Neural progenitor cell (in vitro differentiated cells): ENCODE measurements at regions not wholly inside any gene's neighbourhood (a gene's known extent, or its start where the extent isn't known, plus 50 kb on each side); places are given as distances from the start of the nearest gene placed in this dataset.
"Not testable (repeated sequence)": the region's sequence is repeated elsewhere in the genome, so short reads cannot be mapped to it uniquely, and the experiment has no call there.

ENCODE experiments used
- DNase-seq: peaks from one replicate; pipeline ENCODE4 v3.0.0-alpha.2; 2016; ENCODE audit warnings: low spot score
- H2AFZ ChIP-seq: fragments of 200-600 bp; sonication (generic); replicated peaks from 2 replicates; pipeline ENCODE4 v1.6.1; 2016; ENCODE audit warnings: antibody characterized with exemption
- H3F3A ChIP-seq: fragments of 200-600 bp; sonication (generic); 2 replicates; pipeline ENCODE4 v1.6.1; 2016; ENCODE audit warnings: antibody characterized with exemption, low read depth
- H3K27ac ChIP-seq: fragments of 200-600 bp; sonication (generic); 2 replicates; pipeline ENCODE4 v1.5.1; 2016; ENCODE audit warnings: mild to moderate bottlenecking
- H3K27me3 ChIP-seq: fragments of 200-600 bp; sonication (generic); 2 replicates; pipeline ENCODE4 v1.6.1; 2016; ENCODE audit warnings: mild to moderate bottlenecking, moderate library complexity
- H3K36me3 ChIP-seq: fragments of 200-600 bp; sonication (generic); 2 replicates; pipeline ENCODE4 v1.5.1; 2016
- H3K4me1 ChIP-seq: fragments of 200-600 bp; sonication (generic); 2 replicates; pipeline ENCODE4 v1.6.1; 2016; ENCODE audit warnings: mixed run types
- H3K4me2 ChIP-seq: fragments of 200-600 bp; sonication (generic); 2 replicates; pipeline ENCODE4 v1.6.1; 2016
- H3K4me3 ChIP-seq: fragments of 200-600 bp; sonication (generic); 2 replicates; pipeline ENCODE4 v1.5.1; 2016
- H3K79me2 ChIP-seq: fragments of 200-600 bp; sonication (generic); 2 replicates; pipeline ENCODE4 v1.6.1; 2016; ENCODE audit warnings: low read depth
- H3K9ac ChIP-seq: fragments of 200-600 bp; sonication (generic); 2 replicates; pipeline ENCODE4 v1.6.1; 2016
- H3K9me3 ChIP-seq: fragments of 200-600 bp; sonication (generic); 2 replicates; pipeline ENCODE4 v1.5.1; 2016; ENCODE audit warnings: low read depth
- H4K20me1 ChIP-seq: fragments of 200-600 bp; sonication (generic); 2 replicates; pipeline ENCODE4 v1.6.1; 2016; ENCODE audit warnings: low read depth
- H3K27ac Mint-ChIP-seq: 3 replicates; pipeline ENCODE4 v1.8.0; 2021; ENCODE audit warnings: mixed read lengths
- H3K27me3 Mint-ChIP-seq: 2 replicates; pipeline ENCODE4 v1.8.0; 2022; ENCODE audit warnings: low read depth, mild to moderate bottlenecking, inconsistent platforms, moderate library complexity, mixed read lengths; ENCODE audit not compliant: insufficient read depth
- H3K36me3 Mint-ChIP-seq: 3 replicates; pipeline ENCODE4 v1.8.0; 2021; ENCODE audit warnings: mixed read lengths
- H3K4me1 Mint-ChIP-seq: 3 replicates; pipeline ENCODE4 v1.8.0; 2021; ENCODE audit warnings: mixed read lengths
- H3K4me3 Mint-ChIP-seq: 3 replicates; pipeline ENCODE4 v1.8.0; 2021; ENCODE audit warnings: mild to moderate bottlenecking, moderate library complexity, mixed read lengths
- H3K9me3 Mint-ChIP-seq: 3 replicates; pipeline ENCODE4 v1.8.0; 2020; ENCODE audit warnings: mixed read lengths
- EZH2 ChIP-seq: fragments of 200-600 bp; sonication (generic); IDR thresholded peaks from 2 replicates; pipeline ENCODE4 v1.6.1; 2017; ENCODE audit warnings: antibody characterized with exemption, mild to moderate bottlenecking, moderate library complexity
- EZH2phosphoT487 ChIP-seq: fragments of 200-600 bp; sonication (generic); IDR thresholded peaks from 2 replicates; pipeline ENCODE4 v1.6.1; 2017; ENCODE audit warnings: antibody characterized with exemption
- TF ChIP-seq, protein P1 (sequence below): fragments of 200-600 bp; sonication (generic); IDR thresholded peaks from 2 replicates; pipeline ENCODE4 v1.5.1; 2017; ENCODE audit warnings: antibody characterized with exemption, mild to moderate bottlenecking

DNA sequence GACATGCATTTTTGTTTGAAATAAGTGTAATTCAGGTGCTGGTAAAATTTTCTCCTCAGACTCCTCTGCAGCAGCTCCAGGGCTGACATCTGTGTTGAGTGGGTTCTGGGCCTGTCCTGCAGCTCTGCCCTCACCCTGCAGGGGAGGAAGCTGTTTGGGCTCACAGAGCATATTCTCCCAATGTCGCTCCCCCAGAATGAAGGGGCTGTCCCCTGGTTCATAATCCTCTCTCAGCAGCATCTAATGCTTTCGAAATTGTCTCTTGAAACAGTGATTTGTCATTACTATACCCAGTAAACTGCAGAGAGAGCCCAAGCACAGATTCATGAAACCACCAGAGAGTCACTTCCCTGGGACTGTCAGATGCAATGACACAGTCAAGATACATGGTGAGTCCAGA is 606.7 kb downstream of the TMEM121 start:
- not testable (repeated sequence) for H3K9me3 ChIP-seq, H3K9ac ChIP-seq, H3K4me3 ChIP-seq, H3K27me3 ChIP-seq, H3K4me1 ChIP-seq, H3K4me3 Mint-ChIP-seq, H2AFZ ChIP-seq, H3K4me1 Mint-ChIP-seq, H3K27ac ChIP-seq, H3K36me3 ChIP-seq, H3K36me3 Mint-ChIP-seq, DNase-seq, H3K27me3 Mint-ChIP-seq, H3K79me2 ChIP-seq, H3K27ac Mint-ChIP-seq, H3K4me2 ChIP-seq, H4K20me1 ChIP-seq, H3F3A ChIP-seq
- H3K9me3 Mint-ChIP-seq, result peaks cover 42% of the 10 kb centered on the region

DNA sequence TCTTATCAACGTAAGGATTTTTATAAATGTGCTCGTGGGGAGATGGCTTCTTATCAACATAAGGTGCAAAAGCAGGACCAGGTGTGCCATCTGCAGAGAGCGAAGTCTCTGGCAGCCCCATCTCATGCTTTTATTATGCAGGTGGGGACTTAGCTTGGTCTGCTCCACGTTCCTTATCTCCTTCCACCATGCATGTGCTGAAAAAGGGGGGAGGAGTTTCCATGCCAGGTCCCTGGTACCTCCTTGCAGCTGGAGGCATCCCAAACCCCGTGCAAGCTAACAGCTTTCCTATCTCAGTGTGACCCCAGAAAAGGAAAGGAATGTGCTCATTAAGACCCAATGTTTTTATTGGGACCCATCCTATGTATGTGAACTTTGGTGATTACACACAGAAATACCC is 608.5 kb downstream of the TMEM121 start:
- H3K27ac Mint-ChIP-seq, result no peak overlapping the region
- H3F3A ChIP-seq, result no peaks in the 10 kb centered on the region
- H3K27me3 ChIP-seq, result no peaks in the 10 kb centered on the region
- no peak overlapping the region for H3K4me3 ChIP-seq
- TF ChIP-seq EZH2phosphoT487 (no peak), EZH2 (no peak)
- TF ChIP-seq, protein P1, sequence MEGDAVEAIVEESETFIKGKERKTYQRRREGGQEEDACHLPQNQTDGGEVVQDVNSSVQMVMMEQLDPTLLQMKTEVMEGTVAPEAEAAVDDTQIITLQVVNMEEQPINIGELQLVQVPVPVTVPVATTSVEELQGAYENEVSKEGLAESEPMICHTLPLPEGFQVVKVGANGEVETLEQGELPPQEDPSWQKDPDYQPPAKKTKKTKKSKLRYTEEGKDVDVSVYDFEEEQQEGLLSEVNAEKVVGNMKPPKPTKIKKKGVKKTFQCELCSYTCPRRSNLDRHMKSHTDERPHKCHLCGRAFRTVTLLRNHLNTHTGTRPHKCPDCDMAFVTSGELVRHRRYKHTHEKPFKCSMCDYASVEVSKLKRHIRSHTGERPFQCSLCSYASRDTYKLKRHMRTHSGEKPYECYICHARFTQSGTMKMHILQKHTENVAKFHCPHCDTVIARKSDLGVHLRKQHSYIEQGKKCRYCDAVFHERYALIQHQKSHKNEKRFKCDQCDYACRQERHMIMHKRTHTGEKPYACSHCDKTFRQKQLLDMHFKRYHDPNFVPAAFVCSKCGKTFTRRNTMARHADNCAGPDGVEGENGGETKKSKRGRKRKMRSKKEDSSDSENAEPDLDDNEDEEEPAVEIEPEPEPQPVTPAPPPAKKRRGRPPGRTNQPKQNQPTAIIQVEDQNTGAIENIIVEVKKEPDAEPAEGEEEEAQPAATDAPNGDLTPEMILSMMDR, result no peak
- H3K4me1 Mint-ChIP-seq, result no peaks in the 10 kb centered on the region
- peaks cover 31% of the 10 kb centered on the region for H3K9me3 Mint-ChIP-seq
- H3K27ac ChIP-seq, result no peak overlapping the region
- H3K9ac ChIP-seq, result no peak overlapping the region
- no peak overlapping the region for H3K4me2 ChIP-seq
- H3K4me3 Mint-ChIP-seq, result no peak overlapping the region
- no peaks in the 10 kb centered on the region for H3K36me3 Mint-ChIP-seq
- no peaks in the 10 kb centered on the region for H3K36me3 ChIP-seq
- no peaks in the 10 kb centered on the region for H3K79me2 ChIP-seq
- DNase-seq, result no peak
- no peaks in the 10 kb centered on the region for H4K20me1 ChIP-seq
- peaks cover 4% of the 10 kb centered on the region for H3K9me3 ChIP-seq
- H2AFZ ChIP-seq, result no peak overlapping the region
- H3K4me1 ChIP-seq, result no peaks in the 10 kb centered on the region
- H3K27me3 Mint-ChIP-seq, result peaks cover 2% of the 10 kb centered on the region

DNA sequence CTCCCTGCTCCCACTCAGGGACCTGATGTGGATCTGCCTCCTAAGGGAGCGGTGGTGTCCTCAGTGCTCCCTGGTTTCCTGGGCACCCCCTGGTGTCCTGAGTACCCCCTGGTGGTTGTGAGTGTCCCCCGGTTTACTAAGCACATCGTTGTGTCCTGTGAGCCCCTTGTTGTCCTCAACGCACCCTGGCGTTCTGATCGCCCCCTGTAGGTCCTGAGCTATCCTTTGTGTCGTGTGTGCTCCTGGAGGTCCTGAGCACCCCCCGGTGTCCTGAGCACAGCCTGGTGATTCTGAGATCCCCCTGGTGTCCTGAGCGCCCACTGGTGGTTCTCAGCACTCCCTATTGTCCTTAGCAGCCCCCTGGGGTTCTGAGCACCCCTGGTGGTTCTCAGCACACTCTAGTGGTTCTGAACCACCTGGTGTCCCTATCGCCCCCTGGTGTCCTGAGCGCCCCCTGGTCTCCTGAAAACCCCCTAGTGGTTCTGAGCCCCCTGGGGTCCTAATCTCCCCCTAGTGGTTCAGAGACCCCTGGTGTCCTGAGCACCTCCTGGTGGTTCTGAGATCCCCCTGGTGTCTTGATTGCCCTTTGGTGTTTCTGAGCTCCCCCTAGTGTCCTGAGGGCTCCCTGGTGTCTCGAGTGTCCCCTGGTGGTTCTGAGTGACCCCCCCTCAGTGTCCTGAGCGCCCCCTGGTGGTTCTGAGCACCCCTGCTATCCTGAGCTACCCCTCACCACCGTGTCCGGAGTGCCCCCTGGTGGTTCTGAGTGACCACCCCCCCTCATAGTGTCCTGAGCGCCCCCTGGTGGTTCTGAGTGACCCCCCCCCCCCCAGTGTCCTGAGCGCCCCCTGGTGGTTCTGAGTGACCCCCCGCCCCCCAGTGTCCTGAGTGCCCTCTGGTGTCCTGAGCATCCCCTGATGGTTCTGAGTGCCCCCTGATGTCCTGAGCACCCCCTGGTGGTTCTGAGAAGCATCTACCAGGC is 615.1 kb downstream of the TMEM121 start:
- H3K27ac ChIP-seq, result no peak overlapping the region
- Mint-ChIP-seq H3K4me3 (no peak overlapping the region), H3K36me3 (no peaks in the 10 kb centered on the region), H3K27me3 (peaks cover 5% of the 10 kb centered on the region), H3K27ac (no peak overlapping the region), H3K9me3 (peaks cover 24% of the 10 kb centered on the region), H3K4me1 (no peaks in the 10 kb centered on the region)
- no peaks in the 10 kb centered on the region for H3K79me2 ChIP-seq
- H3K27me3 ChIP-seq, result no peaks in the 10 kb centered on the region
- no peak overlapping the region for H2AFZ ChIP-seq
- DNase-seq, result no peak
- H3K36me3 ChIP-seq, result no peaks in the 10 kb centered on the region
- TF ChIP-seq EZH2, result no peak
- TF ChIP-seq, protein P1, result no peak
- TF ChIP-seq EZH2phosphoT487, result no peak
- H3K4me1 ChIP-seq, result no peaks in the 10 kb centered on the region
- H3K9me3 ChIP-seq, result no peaks in the 10 kb centered on the region
- no peak overlapping the region for H3K4me2 ChIP-seq
- H3K4me3 ChIP-seq, result no peak overlapping the region
- H3F3A ChIP-seq, result no peaks in the 10 kb centered on the region
- H4K20me1 ChIP-seq, result no peaks in the 10 kb centered on the region
- H3K9ac ChIP-seq, result no peak overlapping the region

DNA sequence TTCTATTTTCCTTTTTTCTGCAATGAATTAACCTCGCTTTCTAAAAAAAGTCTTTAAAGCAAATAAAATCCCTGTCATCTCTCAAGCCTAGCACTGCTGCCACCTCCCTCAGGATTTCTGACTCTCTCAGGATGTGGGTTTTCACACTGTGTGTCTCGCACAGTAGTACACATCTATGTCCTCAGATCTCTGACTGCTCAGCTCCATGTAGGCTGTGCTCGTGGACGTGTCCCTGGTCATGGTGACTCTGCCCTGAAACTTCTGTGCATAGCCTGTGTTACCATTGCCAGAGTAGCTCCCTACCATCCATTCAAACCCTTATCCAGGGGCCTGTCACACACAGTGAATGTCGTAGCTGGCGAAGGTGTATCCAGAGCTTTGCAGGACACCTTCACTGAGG is 619.3 kb downstream of the TMEM121 start:
- not testable (repeated sequence) for H3F3A ChIP-seq, H3K27me3 ChIP-seq, H3K27me3 Mint-ChIP-seq, H3K36me3 ChIP-seq, H2AFZ ChIP-seq, H3K27ac Mint-ChIP-seq, H3K4me3 Mint-ChIP-seq, H3K27ac ChIP-seq, H3K4me1 ChIP-seq, H3K36me3 Mint-ChIP-seq, H3K79me2 ChIP-seq, DNase-seq, H3K4me1 Mint-ChIP-seq, H3K9ac ChIP-seq, H3K4me2 ChIP-seq, H3K4me3 ChIP-seq, H4K20me1 ChIP-seq, H3K9me3 ChIP-seq
- H3K9me3 Mint-ChIP-seq, result peaks cover 39% of the 10 kb centered on the region
